Umbilical cord (tissue), 1 donor: ENCODE measurements at regions not wholly inside any gene's neighbourhood (a gene's known extent, or its start where the extent isn't known, plus 50 kb on each side); places are given as distances from the start of the nearest gene placed in this dataset.

Experiments
- DNase-seq: peaks from one replicate; pipeline ENCODE4 v3.0.0-alpha.2; 2015; ENCODE audit warnings: low spot score

- no peak for DNase-seq
These were observed 278.1 kb upstream of the SOX5 start for GRCh38 chr12:24227551-24227950.

DNA sequence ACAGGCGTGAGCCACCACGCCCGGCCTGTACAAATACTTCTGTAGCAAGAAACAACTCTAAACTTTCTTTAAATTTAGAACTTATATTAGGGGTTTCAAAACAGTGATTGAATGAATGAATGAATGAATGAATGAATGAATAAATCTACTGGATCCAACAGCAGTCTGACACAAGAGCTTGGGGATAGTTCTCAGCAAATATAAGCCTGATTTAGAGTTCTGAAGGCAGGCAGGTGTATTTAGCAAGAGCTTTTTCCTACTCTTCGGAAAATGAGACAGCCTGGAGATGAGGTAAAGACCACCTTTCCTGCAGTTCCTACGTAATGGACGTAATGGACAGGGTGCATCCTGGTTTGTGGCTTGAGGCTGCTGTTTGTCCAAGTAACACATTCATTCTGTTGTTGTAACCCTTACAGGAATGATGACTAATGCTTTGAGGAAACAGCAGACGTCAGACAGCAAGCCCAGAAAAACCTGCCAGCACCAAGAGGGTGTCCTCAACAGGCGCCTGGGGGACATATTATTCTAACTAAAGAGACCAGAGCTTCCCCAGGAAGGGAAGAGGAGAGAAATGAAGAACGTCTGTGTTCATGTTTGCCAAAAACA is 277.4 kb upstream of the SOX5 start:
- DNase-seq = no peak

- no peak for DNase-seq
These were observed 274.9 kb upstream of the SOX5 start for GRCh38 chr12:24224401-24224800.

- DNase-seq = no peak
These were observed 274.5 kb upstream of the SOX5 start for GRCh38 chr12:24223926-24224325.

DNA sequence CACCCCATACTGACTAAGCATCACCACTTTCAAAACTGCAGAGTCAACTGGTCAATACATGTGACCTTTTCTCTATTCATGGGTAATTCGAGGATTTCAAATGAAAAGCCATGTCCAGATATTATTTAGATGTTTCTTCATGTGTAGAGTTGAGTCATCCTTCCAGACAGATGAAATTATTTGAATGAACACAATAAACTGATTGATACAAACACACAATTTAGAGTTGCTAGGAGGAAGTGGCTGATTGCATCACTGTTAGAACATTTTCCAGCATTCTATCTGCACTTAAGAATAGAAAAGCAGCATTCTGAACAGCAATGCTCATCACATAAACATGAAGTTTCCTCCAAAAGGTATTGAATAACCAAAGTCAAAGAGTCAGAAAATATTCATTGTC is 273.5 kb upstream of the SOX5 start:
- no peak for DNase-seq

DNA sequence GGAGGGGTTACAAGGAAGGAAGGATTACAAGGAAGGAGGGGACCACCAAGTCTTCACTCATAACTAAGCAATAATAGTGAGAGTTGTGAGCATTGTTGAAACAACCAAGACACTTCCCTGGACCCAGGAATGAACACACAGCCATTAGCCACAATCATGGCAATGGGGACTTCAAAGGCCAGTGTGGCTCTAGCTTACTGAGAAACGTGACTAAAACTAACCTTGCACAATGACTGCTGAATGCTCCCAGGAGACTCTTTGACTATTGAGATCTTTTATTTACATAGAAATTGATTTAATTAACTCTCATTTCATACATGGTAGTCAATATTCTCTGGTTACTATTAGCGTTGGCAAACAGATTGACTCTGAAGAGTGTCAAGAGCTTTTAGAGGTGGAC is 263.0 kb upstream of the SOX5 start:
- DNase-seq = no peak

DNA sequence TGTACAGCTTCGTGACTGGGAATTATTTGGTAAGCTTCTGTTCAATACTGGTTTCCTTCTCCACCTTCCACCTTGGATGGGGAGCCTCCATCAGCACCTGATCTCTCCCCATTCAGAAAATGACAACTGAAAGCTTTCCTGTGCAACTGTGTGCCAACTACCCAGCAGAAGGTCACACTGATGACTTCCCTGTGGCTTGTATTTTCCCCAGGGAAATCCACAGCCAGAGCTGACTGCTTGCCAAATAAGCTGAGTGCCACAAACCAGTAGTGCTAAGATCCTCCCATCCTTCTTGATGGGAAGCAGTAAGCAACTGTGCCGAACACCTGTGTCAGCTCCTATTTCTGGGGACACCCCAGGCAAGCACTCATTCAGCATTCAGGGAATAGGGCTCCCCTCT is 257.2 kb upstream of the SOX5 start:
- no peak for DNase-seq

DNA sequence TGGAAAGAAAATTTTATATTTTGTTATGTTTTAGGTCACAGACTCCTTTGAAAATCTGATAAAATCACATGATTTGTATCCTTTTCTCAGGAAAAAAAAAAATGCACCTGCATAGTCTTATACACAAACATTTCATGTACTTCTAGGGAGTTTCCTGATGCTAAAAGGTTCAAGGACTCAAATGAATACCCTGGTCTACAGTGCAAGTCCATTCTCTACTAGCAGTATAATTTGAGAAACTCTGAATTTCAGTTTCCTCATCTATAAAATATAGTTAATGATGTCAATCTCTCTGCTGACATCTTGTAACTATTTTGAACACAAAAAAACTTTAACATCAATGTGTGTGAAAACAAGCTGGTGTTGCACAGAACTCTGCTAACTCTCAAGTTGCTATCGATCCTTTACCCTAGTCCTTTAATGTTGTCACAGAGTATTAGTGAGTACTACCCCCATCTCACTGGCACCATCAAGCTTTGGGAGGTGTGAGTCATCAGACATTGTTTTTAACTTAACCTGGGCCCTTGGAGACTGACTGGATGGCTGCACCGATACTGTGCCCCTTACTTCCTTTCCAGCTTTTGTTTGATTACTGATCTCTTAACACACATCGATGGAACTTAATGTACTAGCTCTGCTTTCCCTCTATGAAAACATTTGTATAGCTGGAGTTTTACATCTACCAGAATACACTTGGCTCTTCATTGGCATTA is 251.9 kb upstream of the SOX5 start:
- no peak for DNase-seq

GRCh38 chr12:24200010-24200409 is 250.5 kb upstream of the SOX5 start:
- DNase-seq = peak; percentile 14

DNA sequence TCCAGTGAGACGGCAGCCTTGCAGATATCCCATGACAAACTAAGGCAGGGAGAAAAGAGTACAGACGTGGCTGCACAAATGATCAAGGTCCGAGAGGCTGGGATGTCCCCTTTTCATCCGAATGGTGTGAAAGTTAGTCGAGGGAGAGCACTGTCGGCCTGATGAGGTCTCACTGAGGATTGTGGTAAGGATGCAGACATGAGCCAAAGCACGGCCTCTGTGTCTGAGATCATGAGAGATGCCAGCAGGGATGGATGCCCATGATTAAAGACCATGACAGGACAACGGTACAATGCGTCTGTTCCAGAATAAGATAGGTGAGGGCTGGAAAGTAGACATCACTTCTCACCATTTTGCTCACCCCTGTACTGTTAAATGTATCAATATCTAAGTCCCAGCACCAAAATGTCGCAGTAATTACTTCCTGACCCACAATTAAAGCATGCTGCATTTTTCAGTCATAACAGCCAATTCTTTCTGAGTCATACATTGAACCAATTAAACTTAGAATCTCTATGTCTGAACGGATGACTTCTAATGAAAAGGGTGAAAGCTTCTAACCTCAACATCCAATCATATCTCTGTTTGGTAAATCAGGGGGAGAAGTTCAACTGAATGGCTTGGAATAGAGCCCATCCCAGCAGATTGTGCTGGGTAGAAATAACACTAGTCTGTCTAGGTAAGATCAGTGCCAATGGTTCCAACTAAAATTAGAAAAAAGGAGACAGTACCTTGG is 249.6 kb upstream of the SOX5 start:
- no peak for DNase-seq

- no peak for DNase-seq
These were observed 248.6 kb upstream of the SOX5 start for GRCh38 chr12:24198070-24198469.

- no peak for DNase-seq
These were observed 248.1 kb upstream of the SOX5 start for GRCh38 chr12:24197532-24197931.

DNA sequence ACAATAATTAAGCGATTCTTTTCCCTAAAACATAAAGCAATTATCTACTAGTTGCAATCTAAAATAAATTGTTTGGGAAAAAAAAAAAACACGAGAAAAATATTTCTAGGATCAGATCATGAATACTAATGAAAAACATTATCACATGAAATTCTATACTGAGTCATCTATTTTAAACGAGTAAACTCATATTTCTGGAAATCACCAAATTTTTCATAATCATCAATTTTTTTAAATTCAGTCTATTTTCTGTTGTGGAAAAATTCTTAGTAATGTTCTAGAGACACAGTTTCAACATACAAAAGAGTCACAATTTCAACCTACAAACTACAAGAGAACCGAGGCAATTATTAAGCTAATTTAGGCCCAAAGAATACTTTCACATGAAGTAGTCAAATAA is 245.6 kb upstream of the SOX5 start:
- no peak for DNase-seq

DNA sequence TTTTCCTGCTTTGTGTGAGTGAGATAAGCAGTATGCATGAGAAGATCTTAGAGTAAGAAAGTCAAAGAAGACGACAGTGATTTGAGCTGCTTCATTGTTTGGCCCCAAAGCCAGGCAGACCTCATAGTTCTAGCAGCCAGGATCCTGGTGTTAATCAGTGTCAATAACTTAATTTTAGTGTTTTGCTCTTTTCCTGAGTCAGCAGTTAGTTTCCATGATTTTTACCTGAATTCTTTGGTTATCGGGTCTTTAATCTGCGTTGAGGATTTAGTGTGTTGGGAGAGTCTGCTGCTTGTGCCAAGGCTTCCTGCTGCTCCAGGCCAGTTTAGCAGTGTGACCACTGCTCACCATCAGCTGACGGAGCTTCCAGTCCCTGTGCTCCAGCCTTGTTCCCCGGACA is 241.6 kb upstream of the SOX5 start:
- no peak for DNase-seq

DNA sequence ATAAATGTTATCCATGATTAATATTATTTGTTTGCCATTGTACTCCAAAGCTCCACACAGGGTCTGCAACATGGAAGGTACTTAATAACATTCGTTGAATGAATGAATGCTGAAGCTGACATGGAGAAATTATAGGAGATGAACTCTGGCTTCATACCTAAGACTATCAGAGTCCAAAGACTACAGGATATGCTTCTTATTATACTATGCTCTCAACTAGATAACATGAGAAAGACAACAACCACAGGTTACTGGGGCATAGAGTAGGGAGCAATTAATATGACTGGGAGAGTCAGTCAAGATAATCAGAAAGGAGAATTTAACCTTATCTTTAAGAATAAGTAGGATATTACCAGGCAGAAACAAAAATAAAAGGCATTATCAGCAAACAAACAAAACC is 236.3 kb upstream of the SOX5 start:
- no peak for DNase-seq

DNA sequence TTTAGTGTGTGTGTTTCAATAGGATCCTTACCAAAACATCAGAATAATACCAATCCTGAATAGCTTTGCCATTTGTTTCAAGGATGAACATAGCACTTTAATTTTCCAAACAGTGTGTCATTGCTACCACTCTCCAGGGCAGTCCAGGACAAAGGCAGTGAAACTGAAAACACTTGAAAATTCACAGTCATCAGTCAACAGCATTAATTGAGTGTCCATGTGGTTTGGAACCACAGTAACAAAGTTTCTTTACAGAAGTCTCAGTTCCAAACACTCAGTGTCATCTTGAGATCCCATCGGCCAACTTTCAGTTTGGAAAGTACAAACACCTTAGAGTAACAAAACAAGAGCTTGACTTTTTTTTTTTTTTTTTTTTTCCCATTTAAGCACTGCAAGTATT is 228.4 kb upstream of the SOX5 start:
- no peak for DNase-seq

- no peak for DNase-seq
These were observed 226.5 kb upstream of the SOX5 start for GRCh38 chr12:24175929-24176328.

GRCh38 chr12:24175284-24175683 is 225.8 kb upstream of the SOX5 start:
- DNase-seq = no peak

GRCh38 chr12:24173067-24173466 is 223.6 kb upstream of the SOX5 start:
- no peak for DNase-seq

GRCh38 chr12:24172773-24173066 is 223.2 kb upstream of the SOX5 start:
- no peak for DNase-seq

DNA sequence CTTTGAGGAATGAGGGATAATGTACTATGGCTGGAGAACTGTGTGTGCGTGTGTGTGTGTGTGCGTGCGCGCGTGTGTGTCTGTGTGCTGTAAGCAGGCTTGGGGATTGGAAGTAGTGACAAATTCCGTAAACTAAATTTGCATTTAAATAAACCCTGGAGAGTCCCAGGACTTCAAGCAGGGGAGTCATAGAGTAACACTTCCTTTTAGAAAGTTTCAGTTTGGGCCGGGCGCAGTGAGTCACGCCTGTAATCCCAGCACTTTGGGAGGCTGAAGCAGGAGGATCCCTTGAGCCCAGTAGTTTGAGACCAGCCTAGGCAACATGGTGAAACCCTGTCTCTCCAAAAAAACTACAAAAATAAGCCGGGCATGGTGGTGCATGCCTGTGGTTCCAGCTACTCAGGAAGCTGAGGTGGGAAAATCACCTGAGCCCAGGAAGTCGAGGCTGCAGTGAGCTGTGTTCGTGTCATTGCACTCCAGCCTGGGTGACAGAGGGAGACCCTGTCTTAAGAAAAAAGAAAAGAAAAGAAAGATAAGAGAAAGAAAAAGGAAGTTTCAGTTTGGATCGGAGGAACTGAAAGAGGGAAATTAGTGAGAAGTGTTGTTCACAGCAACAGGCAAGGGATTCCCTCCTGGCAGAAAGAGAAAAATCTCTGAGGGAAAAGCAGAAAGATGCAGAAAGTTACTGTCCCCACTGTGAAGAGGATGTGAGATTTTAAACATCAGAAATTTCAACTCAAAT is 222.7 kb upstream of the SOX5 start:
- no peak for DNase-seq

GRCh38 chr12:24155042-24155441 is 205.6 kb upstream of the SOX5 start:
- DNase-seq = no peak

DNA sequence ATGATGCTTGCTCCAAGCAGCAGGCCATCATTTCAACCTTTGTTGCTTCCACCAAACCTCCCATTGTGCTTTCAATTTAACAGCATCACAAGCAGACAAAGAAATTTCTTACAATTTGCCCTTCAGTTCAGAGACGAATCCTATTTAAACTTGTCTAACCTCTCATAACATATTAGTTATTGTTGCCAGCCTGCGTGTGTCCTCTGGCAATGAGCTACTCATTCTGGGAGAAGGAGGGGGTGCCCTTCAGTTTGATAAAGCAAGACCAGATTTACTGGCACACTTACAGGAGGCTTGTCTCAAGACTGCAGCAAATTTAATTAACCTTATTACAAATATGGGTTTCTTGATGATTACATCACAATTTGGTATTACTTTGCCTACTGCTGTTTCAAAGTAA is 203.6 kb upstream of the SOX5 start:
- DNase-seq = no peak
